ENCODE measurements at regions not wholly inside any gene's neighbourhood (a gene's known extent, or its start where the extent isn't known, plus 50 kb on each side); places are given as distances from the start of the nearest gene placed in this dataset.
"Not testable (repeated sequence)": the region's sequence is repeated elsewhere in the genome, so short reads cannot be mapped to it uniquely, and the experiment has no call there.

- H3K4me3 ChIP-seq (ENCODE audit: severe bottlenecking), result no peak overlapping the region
- no peaks in the 10 kb centered on the region for H3K9me3 ChIP-seq (ENCODE audit: severe bottlenecking)
- peaks cover 4% of the 10 kb centered on the region for H3K27me3 ChIP-seq (ENCODE audit: insufficient read depth, poor library complexity, severe bottlenecking)
- no peak for ATAC-seq (ENCODE audit: low read depth)
- no peak for TF ChIP-seq CTCF (IDR thresholded peaks at IDR 0.05; ENCODE audit: poor library complexity, severe bottlenecking)
- DNase-seq (ENCODE audit: low spot score), result no peak
- no peaks in the 10 kb centered on the region for H3K36me3 ChIP-seq (ENCODE audit: low read depth)
- no peaks in the 10 kb centered on the region for H3K4me1 ChIP-seq (ENCODE audit: insufficient read depth, poor library complexity, severe bottlenecking)
- no peak overlapping the region for H3K27ac ChIP-seq (ENCODE audit: poor library complexity, severe bottlenecking)
These were observed 79.3 kb upstream of the PPP2R2D start for GRCh38 chr10:131821378-131822012.

GRCh38 chr10:131822013-131822691, 78.7 kb upstream of the PPP2R2D start:
- H3K4me3 ChIP-seq (ENCODE audit: severe bottlenecking), result no peak overlapping the region
- H3K27me3 ChIP-seq (ENCODE audit: insufficient read depth, poor library complexity, severe bottlenecking), result peaks cover 2% of the 10 kb centered on the region
- no peaks in the 10 kb centered on the region for H3K4me1 ChIP-seq (ENCODE audit: insufficient read depth, poor library complexity, severe bottlenecking)
- DNase-seq (ENCODE audit: low spot score) (no peak), ATAC-seq (ENCODE audit: low read depth) (no peak)
- H3K36me3 ChIP-seq (ENCODE audit: low read depth), result no peaks in the 10 kb centered on the region
- no peak overlapping the region for H3K27ac ChIP-seq (ENCODE audit: poor library complexity, severe bottlenecking)
- H3K9me3 ChIP-seq (ENCODE audit: severe bottlenecking), result no peaks in the 10 kb centered on the region
- TF ChIP-seq CTCF (IDR thresholded peaks at IDR 0.05; ENCODE audit: poor library complexity, severe bottlenecking), result no peak

DNA sequence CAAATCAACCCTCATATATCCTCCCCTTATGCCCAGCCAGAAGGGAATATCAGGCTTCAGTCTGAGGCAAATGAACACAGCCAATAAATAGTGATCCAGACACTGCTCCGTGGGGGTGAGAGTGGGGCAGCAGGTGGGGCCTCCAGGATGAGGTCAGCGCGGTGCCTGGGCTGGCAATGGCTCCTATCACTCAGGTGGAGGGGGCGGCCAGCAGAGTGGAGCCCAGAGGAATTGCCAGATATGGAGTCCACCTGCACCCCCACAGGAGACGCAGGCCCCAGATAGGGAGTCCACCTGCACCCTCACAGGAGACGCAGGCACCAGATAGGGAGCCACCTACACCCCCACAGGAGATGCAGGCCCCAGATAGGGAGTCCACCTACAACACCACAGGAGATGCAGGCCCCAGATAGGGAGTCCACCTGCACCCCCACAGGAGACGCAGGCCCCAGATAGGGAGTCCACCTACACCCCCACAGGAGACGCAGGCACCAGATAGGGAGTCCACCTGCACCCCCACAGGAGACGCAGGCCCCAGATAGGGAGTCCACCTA, 78.0 kb upstream of the PPP2R2D start:
- Histone ChIP-seq H3K4me1 (ENCODE audit: insufficient read depth, poor library complexity, severe bottlenecking) (no peaks in the 10 kb centered on the region), H3K4me3 (ENCODE audit: severe bottlenecking) (no peak overlapping the region), H3K27ac (ENCODE audit: poor library complexity, severe bottlenecking) (no peak overlapping the region), H3K27me3 (ENCODE audit: insufficient read depth, poor library complexity, severe bottlenecking) (peaks cover 3% of the 10 kb centered on the region), H3K9me3 (ENCODE audit: severe bottlenecking) (no peaks in the 10 kb centered on the region), H3K36me3 (ENCODE audit: low read depth) (no peaks in the 10 kb centered on the region)
- ATAC-seq (ENCODE audit: low read depth), result no peak
- no peak for TF ChIP-seq CTCF (IDR thresholded peaks at IDR 0.05; ENCODE audit: poor library complexity, severe bottlenecking)
- no peak for DNase-seq (ENCODE audit: low spot score)

DNA sequence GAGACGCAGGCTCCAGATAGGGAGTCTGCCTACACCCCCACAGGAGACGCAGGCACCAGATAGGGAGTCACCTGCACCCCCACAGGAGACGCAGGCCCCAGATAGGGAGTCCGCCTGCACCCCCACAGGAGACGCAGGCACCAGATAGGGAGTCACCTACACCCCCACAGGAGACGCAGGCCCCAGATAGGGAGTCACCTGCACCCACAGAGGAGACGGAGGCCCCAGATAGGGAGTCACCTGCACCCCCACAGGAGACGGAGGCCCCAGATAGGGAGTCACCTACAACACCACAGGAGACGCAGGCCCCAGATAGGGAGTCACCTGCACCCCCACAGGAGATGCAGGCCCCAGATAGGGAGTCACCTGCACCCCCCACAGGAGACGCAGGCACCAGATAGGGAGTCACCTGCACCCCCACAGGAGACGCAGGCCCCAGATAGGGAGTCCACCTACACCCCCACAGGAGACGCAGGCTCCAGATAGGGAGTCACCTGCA, 77.2 kb upstream of the PPP2R2D start:
- H3K36me3 ChIP-seq (ENCODE audit: low read depth); DNase-seq (ENCODE audit: low spot score); ATAC-seq (ENCODE audit: low read depth); H3K27ac ChIP-seq (ENCODE audit: poor library complexity, severe bottlenecking); H3K9me3 ChIP-seq (ENCODE audit: severe bottlenecking); H3K4me1 ChIP-seq (ENCODE audit: insufficient read depth, poor library complexity, severe bottlenecking); H3K27me3 ChIP-seq (ENCODE audit: insufficient read depth, poor library complexity, severe bottlenecking); H3K4me3 ChIP-seq (ENCODE audit: severe bottlenecking): not testable (repeated sequence)

- DNase-seq (ENCODE audit: low spot score), result no peak
- no peaks in the 10 kb centered on the region for H3K36me3 ChIP-seq (ENCODE audit: low read depth)
- H3K4me3 ChIP-seq (ENCODE audit: severe bottlenecking), result no peak overlapping the region
- no peak overlapping the region for H3K27ac ChIP-seq (ENCODE audit: poor library complexity, severe bottlenecking)
- no peaks in the 10 kb centered on the region for H3K9me3 ChIP-seq (ENCODE audit: severe bottlenecking)
- no peaks in the 10 kb centered on the region for H3K4me1 ChIP-seq (ENCODE audit: insufficient read depth, poor library complexity, severe bottlenecking)
- no peak for TF ChIP-seq CTCF (IDR thresholded peaks at IDR 0.05; ENCODE audit: poor library complexity, severe bottlenecking)
- ATAC-seq (ENCODE audit: low read depth), result no peak; the same call in 2 of the 3 replicates
- peaks cover 3% of the 10 kb centered on the region for H3K27me3 ChIP-seq (ENCODE audit: insufficient read depth, poor library complexity, severe bottlenecking)
These were observed 76.2 kb upstream of the PPP2R2D start for GRCh38 chr10:131824371-131825149.
